ENCODE measurements at regions not wholly inside any gene's neighbourhood (a gene's known extent, or its start where the extent isn't known, plus 50 kb on each side); places are given as distances from the start of the nearest gene placed in this dataset.

- TF ChIP-seq YY1 (IDR thresholded peaks at IDR 0.05; ENCODE audit: insufficient read depth, insufficient read length) (no peak), ZNF274 (IDR thresholded peaks at IDR 0.05; ENCODE audit: low read depth, low read length) (no peak)
Measured at GRCh38 chr5:89191374-89191773, 308.4 kb upstream of the MEF2C start.

All from NT2/D1 (cell line).